ENCODE measurements at regions not wholly inside any gene's neighbourhood (a gene's known extent, or its start where the extent isn't known, plus 50 kb on each side); places are given as distances from the start of the nearest gene placed in this dataset.

- DNase-seq (ENCODE audit: low read depth, low spot score): no peak
Measured at GRCh38 chr12:76259106-76259505, 89.1 kb downstream of the BBS10 start.

- DNase-seq (ENCODE audit: low read depth, low spot score): no peak
Measured at GRCh38 chr12:76256904-76257303, 91.3 kb downstream of the BBS10 start.

- DNase-seq (ENCODE audit: low read depth, low spot score): no peak
Measured at GRCh38 chr12:76256321-76256720, 91.9 kb downstream of the BBS10 start.

GRCh38 chr12:76255692-76256091, 92.5 kb downstream of the BBS10 start:
- DNase-seq (ENCODE audit: low read depth, low spot score): no peak

- no peak for DNase-seq (ENCODE audit: low read depth, low spot score)
Measured at GRCh38 chr12:76255281-76255680, 92.9 kb downstream of the BBS10 start.

GRCh38 chr12:76252031-76252430, 96.2 kb downstream of the BBS10 start:
- DNase-seq (ENCODE audit: low read depth, low spot score): no peak

- DNase-seq (ENCODE audit: low read depth, low spot score): no peak
Measured at GRCh38 chr12:76250256-76250655, 98.0 kb downstream of the BBS10 start.

- DNase-seq (ENCODE audit: low read depth, low spot score): no peak
Measured at GRCh38 chr12:76249501-76249900, 98.7 kb downstream of the BBS10 start.

GRCh38 chr12:76247992-76248391, 100.2 kb downstream of the BBS10 start:
- no peak for DNase-seq (ENCODE audit: low read depth, low spot score)

GRCh38 chr12:76247026-76247646, 101.1 kb downstream of the BBS10 start:
- DNase-seq (ENCODE audit: low read depth, low spot score): no peak

GRCh38 chr12:76246611-76247010, 101.6 kb downstream of the BBS10 start:
- no peak for DNase-seq (ENCODE audit: low read depth, low spot score)

GRCh38 chr12:76244300-76244699, 103.9 kb downstream of the BBS10 start:
- no peak for DNase-seq (ENCODE audit: low read depth, low spot score)

- DNase-seq (ENCODE audit: low read depth, low spot score): no peak
Measured at GRCh38 chr12:76242813-76243550, 105.2 kb downstream of the BBS10 start.

- no peak for DNase-seq (ENCODE audit: low read depth, low spot score)
Measured at GRCh38 chr12:76241371-76241770, 106.8 kb downstream of the BBS10 start.

- DNase-seq (ENCODE audit: low read depth, low spot score): no peak
Measured at GRCh38 chr12:76240281-76240680, 107.9 kb downstream of the BBS10 start.

- DNase-seq (ENCODE audit: low read depth, low spot score): no peak
Measured at GRCh38 chr12:76238688-76239087, 109.5 kb downstream of the BBS10 start.

- DNase-seq (ENCODE audit: low read depth, low spot score): no peak
Measured at GRCh38 chr12:76237086-76237701, 111.0 kb downstream of the BBS10 start.

GRCh38 chr12:76236640-76237039, 111.6 kb downstream of the BBS10 start:
- DNase-seq (ENCODE audit: low read depth, low spot score): no peak

- DNase-seq (ENCODE audit: low read depth, low spot score): no peak
Measured at GRCh38 chr12:76234741-76235140, 113.5 kb downstream of the BBS10 start.

GRCh38 chr12:76232013-76232412, 116.2 kb downstream of the BBS10 start:
- no peak for DNase-seq (ENCODE audit: low read depth, low spot score)

- DNase-seq (ENCODE audit: low read depth, low spot score): no peak
Measured at GRCh38 chr12:76226956-76227355, 121.3 kb downstream of the BBS10 start.

- DNase-seq (ENCODE audit: low read depth, low spot score): no peak
Measured at GRCh38 chr12:76226397-76226796, 121.8 kb downstream of the BBS10 start.

GRCh38 chr12:76223869-76224268, 124.3 kb downstream of the BBS10 start:
- DNase-seq (ENCODE audit: low read depth, low spot score): no peak
